PC-3 (cell line): ENCODE measurements at regions not wholly inside any gene's neighbourhood (a gene's known extent, or its start where the extent isn't known, plus 50 kb on each side); places are given as distances from the start of the nearest gene placed in this dataset.

Experiments used
- ATAC-seq: fragments of 200-7000 bp; cut with Tn5 transposase; 2 replicates; pipeline ENCODE4 v1.9.1; 2020; ENCODE audit warnings: mild to moderate bottlenecking, moderate library complexity
- BruUV-seq: library from RNA; stranded (reverse); fragments of 400-500 nt; replicated peaks from 2 replicates; lab custom pipeline; 2021; lab: Mats Ljungman, UMichigan
- CTCF ChIA-PET: fragments of 300-600 bp; sonication (Branson Sonifier 250); formaldehyde crosslinking; loops from one replicate; lab custom pipeline; 2022; ENCODE audit warnings: antibody characterized with exemption; lab: Charles Lee
- POLR2A ChIA-PET: fragments of 300-600 bp; sonication (Branson Sonifier 250); formaldehyde crosslinking; loops from one replicate; lab custom pipeline; 2022; ENCODE audit warnings: antibody characterized with exemption; ENCODE audit not compliant: unreplicated experiment; lab: Charles Lee
- DNase-seq: peaks from one replicate; pipeline ENCODE4 v3.0.0-alpha.2; 2015
- H2AFZ ChIP-seq: fragments of 300-600 bp; sonication (generic); 2 replicates; pipeline ENCODE4 v1.6.0; 2016; ENCODE audit warnings: antibody characterized with exemption, low read length
- H3F3A ChIP-seq: fragments of 300-600 bp; sonication (generic); one replicate; pipeline ENCODE4 v1.6.0; 2017; ENCODE audit warnings: antibody characterized with exemption, low read length, control low read depth, mild to moderate bottlenecking; ENCODE audit not compliant: unreplicated experiment
- H3K27ac ChIP-seq: fragments of 300-600 bp; sonication (generic); 2 replicates; pipeline ENCODE4 v1.5.1; 2016; ENCODE audit warnings: mild to moderate bottlenecking, low read length
- H3K27me3 ChIP-seq: fragments of 300-600 bp; sonication (generic); 2 replicates; pipeline ENCODE4 v1.6.1; 2016; ENCODE audit warnings: low read length, mixed read lengths
- H3K36me3 ChIP-seq: fragments of 300-600 bp; sonication (generic); 2 replicates; pipeline ENCODE4 v1.6.1; 2016; ENCODE audit warnings: low read depth, mixed run types, low read length, mixed read lengths
- H3K4me1 ChIP-seq: fragments of 300-600 bp; sonication (generic); 2 replicates; pipeline ENCODE4 v1.5.1; 2016; ENCODE audit warnings: low read length; ENCODE audit not compliant: insufficient read depth
- H3K4me2 ChIP-seq: fragments of 300-600 bp; sonication (generic); 2 replicates; pipeline ENCODE4 v1.6.0; 2016; ENCODE audit warnings: low read length
- H3K4me3 ChIP-seq: fragments of 300-600 bp; sonication (generic); 2 replicates; pipeline ENCODE4 v1.5.1; 2016; ENCODE audit warnings: mild to moderate bottlenecking, low read length, mixed read lengths
- H3K79me2 ChIP-seq: fragments of 300-600 bp; sonication (generic); 2 replicates; pipeline ENCODE4 v1.6.1; 2017; ENCODE audit warnings: low read length, mixed read lengths
- H3K9ac ChIP-seq: fragments of 300-600 bp; sonication (generic); 2 replicates; pipeline ENCODE4 v1.6.0; 2016; ENCODE audit warnings: mild to moderate bottlenecking, low read length
- H3K9me2 ChIP-seq: fragments of 300-600 bp; sonication (generic); replicated peaks from 2 replicates; pipeline ENCODE4 v1.6.1; 2016; ENCODE audit warnings: mixed run types, low read length, mixed read lengths
- H3K9me3 ChIP-seq: fragments of 300-600 bp; sonication (generic); 2 replicates; pipeline ENCODE4 v1.6.1; 2016; ENCODE audit warnings: low read length, mixed read lengths
- H4K20me1 ChIP-seq: fragments of 300-600 bp; sonication (generic); 2 replicates; pipeline ENCODE4 v1.6.1; 2016; ENCODE audit warnings: low read length, mixed read lengths
- EZH2 ChIP-seq: fragments of 300-600 bp; sonication (generic); IDR thresholded peaks from one replicate; pipeline ENCODE4 v1.6.1; 2017; ENCODE audit warnings: antibody characterized with exemption, mild to moderate bottlenecking, low read length; ENCODE audit not compliant: unreplicated experiment
- EZH2phosphoT487 ChIP-seq: fragments of 300-600 bp; sonication (generic); IDR thresholded peaks from 2 replicates; pipeline ENCODE4 v1.6.1; 2018; ENCODE audit warnings: mild to moderate bottlenecking, antibody characterized with exemption, low read length, borderline replicate concordance
- intact Hi-C: fragments of 100-400 bp; cut with micrococcal nuclease; formaldehyde crosslinking; loops from 2 replicates; pipeline ENCODE4 v1.9.0; 2023
- TF ChIP-seq, protein P1 (sequence below): fragments of 300-600 bp; sonication (generic); conservative IDR thresholded peaks from 2 replicates; pipeline ENCODE4 v1.5.1; 2017; ENCODE audit warnings: antibody characterized with exemption, low read depth, mild to moderate bottlenecking, low read length

- Histone ChIP-seq H3K9ac (no peak overlapping the region), H3F3A (no peaks in the 10 kb centered on the region), H3K36me3 (no peaks in the 10 kb centered on the region), H4K20me1 (no peaks in the 10 kb centered on the region), H3K27ac (no peak overlapping the region), H3K79me2 (no peaks in the 10 kb centered on the region), H3K9me2 (no peaks in the 10 kb centered on the region), H3K4me2 (no peak overlapping the region), H3K4me3 (no peak overlapping the region), H3K27me3 (no peaks in the 10 kb centered on the region), H3K9me3 (no peaks in the 10 kb centered on the region), H3K4me1 (no peaks in the 10 kb centered on the region), H2AFZ (no peak overlapping the region)
- BruUV-seq = no TSS peak
- ChIA-PET POLR2A (no interaction called here), CTCF (no interaction called here)
- TF ChIP-seq EZH2phosphoT487 (no peak), EZH2 (no peak)
- TF ChIP-seq, protein P1, sequence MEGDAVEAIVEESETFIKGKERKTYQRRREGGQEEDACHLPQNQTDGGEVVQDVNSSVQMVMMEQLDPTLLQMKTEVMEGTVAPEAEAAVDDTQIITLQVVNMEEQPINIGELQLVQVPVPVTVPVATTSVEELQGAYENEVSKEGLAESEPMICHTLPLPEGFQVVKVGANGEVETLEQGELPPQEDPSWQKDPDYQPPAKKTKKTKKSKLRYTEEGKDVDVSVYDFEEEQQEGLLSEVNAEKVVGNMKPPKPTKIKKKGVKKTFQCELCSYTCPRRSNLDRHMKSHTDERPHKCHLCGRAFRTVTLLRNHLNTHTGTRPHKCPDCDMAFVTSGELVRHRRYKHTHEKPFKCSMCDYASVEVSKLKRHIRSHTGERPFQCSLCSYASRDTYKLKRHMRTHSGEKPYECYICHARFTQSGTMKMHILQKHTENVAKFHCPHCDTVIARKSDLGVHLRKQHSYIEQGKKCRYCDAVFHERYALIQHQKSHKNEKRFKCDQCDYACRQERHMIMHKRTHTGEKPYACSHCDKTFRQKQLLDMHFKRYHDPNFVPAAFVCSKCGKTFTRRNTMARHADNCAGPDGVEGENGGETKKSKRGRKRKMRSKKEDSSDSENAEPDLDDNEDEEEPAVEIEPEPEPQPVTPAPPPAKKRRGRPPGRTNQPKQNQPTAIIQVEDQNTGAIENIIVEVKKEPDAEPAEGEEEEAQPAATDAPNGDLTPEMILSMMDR = no peak
- intact Hi-C loops = no loop called here
- ATAC-seq (no peak), DNase-seq (no peak)
These were observed 218.8 kb upstream of the ID2 start for GRCh38 chr2:8462899-8463648.

- H3K4me3 ChIP-seq = no peak overlapping the region
- H2AFZ ChIP-seq = no peak overlapping the region
- H3F3A ChIP-seq = no peaks in the 10 kb centered on the region
- TF ChIP-seq, protein P1 = no peak
- TF ChIP-seq EZH2phosphoT487 (no peak), EZH2 (no peak)
- DNase-seq (no peak), ATAC-seq (no peak)
- intact Hi-C loops = no loop called here
- H4K20me1 ChIP-seq = no peaks in the 10 kb centered on the region
- BruUV-seq = no TSS peak
- no peaks in the 10 kb centered on the region for H3K36me3 ChIP-seq
- no peaks in the 10 kb centered on the region for H3K9me3 ChIP-seq
- H3K27me3 ChIP-seq = no peaks in the 10 kb centered on the region
- no peak overlapping the region for H3K9ac ChIP-seq
- H3K9me2 ChIP-seq = no peaks in the 10 kb centered on the region
- no peaks in the 10 kb centered on the region for H3K79me2 ChIP-seq
- ChIA-PET CTCF (no interaction called here), POLR2A (no interaction called here)
- no peak overlapping the region for H3K4me2 ChIP-seq
- peaks cover 9% of the 10 kb centered on the region; the same call in 1 of the 2 replicates for H3K4me1 ChIP-seq
- H3K27ac ChIP-seq = no peak overlapping the region
These were observed 216.3 kb upstream of the ID2 start for GRCh38 chr2:8465560-8465959.

- Histone ChIP-seq H3K9me2 (no peaks in the 10 kb centered on the region), H3K36me3 (no peaks in the 10 kb centered on the region), H3F3A (no peaks in the 10 kb centered on the region), H2AFZ (no peak overlapping the region), H3K79me2 (no peaks in the 10 kb centered on the region), H4K20me1 (no peaks in the 10 kb centered on the region), H3K4me1 (peaks cover 9% of the 10 kb centered on the region; the same call in 1 of the 2 replicates), H3K27me3 (no peaks in the 10 kb centered on the region), H3K9ac (no peak overlapping the region), H3K27ac (no peak overlapping the region), H3K9me3 (no peaks in the 10 kb centered on the region), H3K4me2 (no peak overlapping the region), H3K4me3 (no peak overlapping the region)
- BruUV-seq = no TSS peak
- POLR2A ChIA-PET = no interaction called here
- DNase-seq (peak; percentile 31), ATAC-seq (no peak)
- TF ChIP-seq, protein P1 = no peak
- TF ChIP-seq EZH2 = no peak
- CTCF ChIA-PET = no interaction called here
- intact Hi-C loops = no loop called here
These were observed 212.0 kb upstream of the ID2 start for GRCh38 chr2:8469709-8470493.
